Activated CD8-positive, alpha-beta T cell treated with anti-CD3 and anti-CD28 coated beads for 36 hours (primary cell): ENCODE measurements at regions not wholly inside any gene's neighbourhood (a gene's known extent, or its start where the extent isn't known, plus 50 kb on each side); places are given as distances from the start of the nearest gene placed in this dataset.

Source experiments
- ATAC-seq: fragments of 200-7000 bp; cut with Tn5 transposase; one replicate; pipeline ENCODE4 v1.10.0; 2021; ENCODE audit warnings: mild to moderate bottlenecking, moderate library complexity
- CTCF ChIA-PET: fragments of 350-600 bp; sonication (Branson Sonifier 250); formaldehyde crosslinking; loops from one replicate; lab custom pipeline; 2021; ENCODE audit warnings: antibody characterized with exemption; lab: Charles Lee
- POLR2A ChIA-PET: fragments of 350-600 bp; sonication (Branson Sonifier 250); formaldehyde crosslinking; loops from one replicate; lab custom pipeline; 2021; ENCODE audit warnings: antibody characterized with exemption; lab: Charles Lee
- DNase-seq: peaks from one replicate; pipeline ENCODE4 v3.0.0-alpha.2; 2020
- H3K27ac Mint-ChIP-seq: one replicate; pipeline ENCODE4 v1.8.0; 2021; ENCODE audit warnings: mild to moderate bottlenecking, mixed read lengths
- H3K27me3 Mint-ChIP-seq: one replicate; pipeline ENCODE4 v1.8.0; 2021; ENCODE audit warnings: mixed read lengths
- H3K36me3 Mint-ChIP-seq: one replicate; pipeline ENCODE4 v1.8.0; 2021; ENCODE audit warnings: low read depth, mixed read lengths
- H3K4me1 Mint-ChIP-seq: one replicate; pipeline ENCODE4 v1.8.0; 2021; ENCODE audit warnings: low read depth, mixed read lengths
- H3K4me3 Mint-ChIP-seq: one replicate; pipeline ENCODE4 v1.8.0; 2021; ENCODE audit warnings: mild to moderate bottlenecking, moderate library complexity, mixed read lengths
- H3K9me3 Mint-ChIP-seq: one replicate; pipeline ENCODE4 v1.8.0; 2021; ENCODE audit warnings: mixed read lengths
- CTCF ChIP-seq: fragments of 200-600 bp; IDR thresholded peaks from one replicate; pipeline ENCODE4 v1.8.0; 2022; ENCODE audit warnings: antibody characterized with exemption, mild to moderate bottlenecking
- intact Hi-C: fragments of 100-400 bp; cut with micrococcal nuclease; formaldehyde crosslinking; loops from one replicate; pipeline ENCODE4 v1.10.0; 2022

- Mint-ChIP-seq H3K9me3 (no peaks in the 10 kb centered on the region), H3K4me3 (peak overlapping the region; percentile 62), H3K27me3 (no peaks in the 10 kb centered on the region), H3K27ac (no peak overlapping the region), H3K36me3 (no peaks in the 10 kb centered on the region), H3K4me1 (peaks cover 13% of the 10 kb centered on the region)
- ATAC-seq (peak; percentile 91), DNase-seq (peak; percentile 88)
- CTCF ChIA-PET: interaction anchor here (0.7 to 5.7 kb wide), 40 partner anchors 10 to 1759 kb away, joined by 3 to 65 read pairs (median 4); no protein-coding TSS in a partner anchor
- peak; percentile 92 for TF ChIP-seq CTCF
- POLR2A ChIA-PET: interaction anchor here (1.4 to 1.5 kb wide), 2 partner anchors 24 to 86 kb away, joined by 3 to 5 read pairs; partner anchors contain the start of gene MKI67
- intact Hi-C loops: no loop called here
Observed at GRCh38 chr10:128211953-128212727, 85.9 kb upstream of the MKI67 start.

GRCh38 chr10:128213156-128213555 lies 86.9 kb upstream of the MKI67 start:
- Mint-ChIP-seq H3K27ac (no peak overlapping the region), H3K36me3 (no peaks in the 10 kb centered on the region), H3K27me3 (no peaks in the 10 kb centered on the region), H3K4me1 (peaks cover 13% of the 10 kb centered on the region), H3K4me3 (no peak overlapping the region), H3K9me3 (no peaks in the 10 kb centered on the region)
- POLR2A ChIA-PET: interaction anchor here (1.5 kb wide), 1 partner anchor 25 kb away, joined by 5 read pairs; no protein-coding TSS in a partner anchor
- intact Hi-C loops: no loop called here
- ATAC-seq: no peak
- DNase-seq: no peak
- CTCF ChIA-PET: interaction anchor here (1.2 to 5.7 kb wide), 8 partner anchors 9 to 269 kb away, joined by 3 to 65 read pairs (median 12); no protein-coding TSS in a partner anchor
- TF ChIP-seq CTCF: no peak

- H3K36me3 Mint-ChIP-seq: no peaks in the 10 kb centered on the region
- H3K27ac Mint-ChIP-seq: no peak overlapping the region
- ChIA-PET POLR2A (interaction anchor here (0.6 kb wide), 1 partner anchor 1040 kb away, joined by 3 read pairs; no protein-coding TSS in a partner anchor), CTCF (interaction anchor here (1.2 to 1.7 kb wide), 2 partner anchors 37 kb away, joined by 4 to 5 read pairs; no protein-coding TSS in a partner anchor)
- H3K27me3 Mint-ChIP-seq: no peaks in the 10 kb centered on the region
- peaks cover 10% of the 10 kb centered on the region for H3K4me1 Mint-ChIP-seq
- no peaks in the 10 kb centered on the region for H3K9me3 Mint-ChIP-seq
- no peak for TF ChIP-seq CTCF
- ATAC-seq: no peak
- no peak overlapping the region for H3K4me3 Mint-ChIP-seq
- no peak for DNase-seq
- intact Hi-C loops: no loop called here
Observed at GRCh38 chr10:128215733-128216132, 89.5 kb upstream of the MKI67 start.

GRCh38 chr10:128217136-128217535 lies 90.9 kb upstream of the MKI67 start:
- Mint-ChIP-seq H3K9me3 (no peaks in the 10 kb centered on the region), H3K36me3 (no peaks in the 10 kb centered on the region), H3K4me3 (no peak overlapping the region), H3K4me1 (peaks cover 14% of the 10 kb centered on the region), H3K27ac (no peak overlapping the region), H3K27me3 (no peaks in the 10 kb centered on the region)
- TF ChIP-seq CTCF: no peak
- intact Hi-C loops: no loop called here
- DNase-seq (no peak), ATAC-seq (no peak)
- POLR2A ChIA-PET: no interaction called here
- CTCF ChIA-PET: interaction anchor here (1.7 kb wide), 1 partner anchor 39 kb away, joined by 5 read pairs; no protein-coding TSS in a partner anchor

- no peak for TF ChIP-seq CTCF
- Mint-ChIP-seq H3K4me1 (peaks cover 13% of the 10 kb centered on the region), H3K27me3 (no peaks in the 10 kb centered on the region), H3K36me3 (no peaks in the 10 kb centered on the region), H3K9me3 (no peaks in the 10 kb centered on the region), H3K27ac (no peak overlapping the region), H3K4me3 (no peak overlapping the region)
- ATAC-seq: no peak
- POLR2A ChIA-PET: no interaction called here
- no peak for DNase-seq
- intact Hi-C loops: no loop called here
- CTCF ChIA-PET: no interaction called here
Observed at GRCh38 chr10:128218161-128218560, 91.9 kb upstream of the MKI67 start.
